ENCODE measurements at regions not wholly inside any gene's neighbourhood (a gene's known extent, or its start where the extent isn't known, plus 50 kb on each side); places are given as distances from the start of the nearest gene placed in this dataset.

DNA sequence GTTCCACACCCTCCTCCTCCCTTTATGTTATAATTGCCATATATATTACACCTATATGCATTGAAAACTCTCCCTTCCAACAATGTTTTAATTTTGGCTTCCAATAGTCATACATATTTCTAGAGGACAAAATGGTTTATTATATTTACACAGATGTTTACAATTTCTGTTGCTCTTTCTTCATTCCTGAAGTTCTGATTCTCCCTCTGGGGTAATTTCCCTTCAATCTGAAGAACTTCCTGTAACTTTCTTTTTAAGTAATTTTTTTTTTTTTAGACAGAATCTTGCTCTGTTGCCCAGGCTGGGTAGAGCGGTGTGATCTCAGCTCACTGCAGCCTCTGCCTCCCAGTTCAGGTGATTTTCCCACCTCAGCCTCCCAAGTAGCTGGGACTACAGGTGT, 173.0 kb upstream of the MAP1B start:
- no peak overlapping the region for H3K9ac ChIP-seq (ENCODE audit: low read length)
- no peak for DNase-seq (ENCODE audit: low read depth)
- H3K9me3 ChIP-seq (ENCODE audit: control insufficient read depth, low read length), result no peaks in the 10 kb centered on the region

DNA sequence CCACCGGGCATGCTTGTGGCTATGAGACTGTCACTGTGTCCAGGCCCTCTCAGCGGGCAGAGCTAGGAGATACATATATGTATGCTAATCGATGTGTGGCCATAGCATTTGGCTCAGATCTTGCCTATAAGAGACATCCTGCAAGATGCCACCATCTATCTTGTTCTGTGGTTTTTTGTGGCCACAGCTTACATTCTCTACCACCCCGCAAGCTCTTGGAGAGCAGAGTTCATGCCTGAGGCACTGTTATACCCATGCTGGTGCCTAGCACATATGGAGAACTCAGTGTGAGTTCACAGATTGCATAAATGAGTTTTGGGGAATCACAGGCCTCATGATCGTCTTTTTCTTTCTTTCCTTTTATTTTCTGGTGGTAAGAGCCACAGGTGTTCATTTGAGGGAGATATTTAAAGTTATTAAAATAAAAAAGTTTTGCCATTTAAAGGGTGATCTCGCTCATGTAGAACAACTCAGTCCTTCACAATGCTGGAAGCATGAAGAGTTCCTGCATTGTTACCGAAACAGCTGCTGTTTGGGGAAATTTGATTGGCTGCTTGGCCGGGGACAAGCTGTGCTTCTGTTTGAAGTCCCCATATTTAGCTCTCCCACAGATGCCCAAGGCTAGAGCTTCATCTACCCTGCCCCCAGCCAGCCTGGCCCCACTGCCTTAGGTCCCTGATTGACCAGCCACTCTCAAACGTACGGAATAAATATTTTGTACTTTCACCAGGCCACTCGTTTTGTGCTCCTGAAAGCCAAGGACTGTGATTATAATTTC, 169.2 kb upstream of the MAP1B start:
- Histone ChIP-seq H3K9me3 (ENCODE audit: control insufficient read depth, low read length) (peaks cover 7% of the 10 kb centered on the region), H3K36me3 (ENCODE audit: control insufficient read depth, insufficient read depth, low read length, severe bottlenecking) (no peaks in the 10 kb centered on the region), H3K4me1 (ENCODE audit: control insufficient read depth, insufficient read depth, low read length) (peaks cover 22% of the 10 kb centered on the region), H3K9ac (ENCODE audit: low read length) (no peak overlapping the region), H3K27me3 (replicated peaks; ENCODE audit: control insufficient read depth, insufficient read depth, low read length) (peaks cover 8% of the 10 kb centered on the region), H3K4me3 (ENCODE audit: low read length) (no peak overlapping the region)
- no peak for DNase-seq (ENCODE audit: low read depth)

More for the DNA sequence above, 173.0 kb upstream of the MAP1B start:
- Histone ChIP-seq H3K27me3 (replicated peaks; ENCODE audit: control insufficient read depth, insufficient read depth, low read length) (peaks cover 8% of the 10 kb centered on the region), H3K4me1 (ENCODE audit: control insufficient read depth, insufficient read depth, low read length) (peaks cover 25% of the 10 kb centered on the region), H3K36me3 (ENCODE audit: control insufficient read depth, insufficient read depth, low read length, severe bottlenecking) (no peaks in the 10 kb centered on the region), H3K4me3 (ENCODE audit: low read length) (no peak overlapping the region)

DNA sequence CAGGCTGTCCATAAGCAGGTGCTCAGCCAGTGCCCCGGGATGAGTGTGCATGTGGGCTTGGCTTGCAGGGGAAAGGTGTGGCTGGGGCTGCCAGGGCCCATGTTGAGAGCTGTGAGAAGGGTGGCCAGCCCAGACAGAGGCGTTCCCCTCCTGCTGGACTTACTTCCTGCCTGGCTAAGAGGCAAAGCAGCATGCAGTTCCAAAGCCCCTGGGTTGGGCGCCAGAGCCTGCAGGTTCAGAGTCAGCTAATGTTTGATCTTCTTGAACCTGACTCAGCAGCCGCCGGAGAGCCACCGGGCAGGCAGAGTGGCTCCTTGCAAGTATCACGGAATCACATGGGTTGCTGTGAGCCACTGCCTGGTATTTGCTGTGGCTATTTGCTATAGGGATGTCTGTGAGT, 168.4 kb upstream of the MAP1B start:
- no peak overlapping the region for H3K4me3 ChIP-seq (ENCODE audit: low read length)
- H3K9me3 ChIP-seq (ENCODE audit: control insufficient read depth, low read length), result peaks cover 7% of the 10 kb centered on the region
- H3K27me3 ChIP-seq (replicated peaks; ENCODE audit: control insufficient read depth, insufficient read depth, low read length), result peaks cover 16% of the 10 kb centered on the region
- H3K36me3 ChIP-seq (ENCODE audit: control insufficient read depth, insufficient read depth, low read length, severe bottlenecking), result no peaks in the 10 kb centered on the region
- no peak overlapping the region for H3K9ac ChIP-seq (ENCODE audit: low read length)
- no peak for DNase-seq (ENCODE audit: low read depth)
- H3K4me1 ChIP-seq (ENCODE audit: control insufficient read depth, insufficient read depth, low read length), result peaks cover 14% of the 10 kb centered on the region

DNA sequence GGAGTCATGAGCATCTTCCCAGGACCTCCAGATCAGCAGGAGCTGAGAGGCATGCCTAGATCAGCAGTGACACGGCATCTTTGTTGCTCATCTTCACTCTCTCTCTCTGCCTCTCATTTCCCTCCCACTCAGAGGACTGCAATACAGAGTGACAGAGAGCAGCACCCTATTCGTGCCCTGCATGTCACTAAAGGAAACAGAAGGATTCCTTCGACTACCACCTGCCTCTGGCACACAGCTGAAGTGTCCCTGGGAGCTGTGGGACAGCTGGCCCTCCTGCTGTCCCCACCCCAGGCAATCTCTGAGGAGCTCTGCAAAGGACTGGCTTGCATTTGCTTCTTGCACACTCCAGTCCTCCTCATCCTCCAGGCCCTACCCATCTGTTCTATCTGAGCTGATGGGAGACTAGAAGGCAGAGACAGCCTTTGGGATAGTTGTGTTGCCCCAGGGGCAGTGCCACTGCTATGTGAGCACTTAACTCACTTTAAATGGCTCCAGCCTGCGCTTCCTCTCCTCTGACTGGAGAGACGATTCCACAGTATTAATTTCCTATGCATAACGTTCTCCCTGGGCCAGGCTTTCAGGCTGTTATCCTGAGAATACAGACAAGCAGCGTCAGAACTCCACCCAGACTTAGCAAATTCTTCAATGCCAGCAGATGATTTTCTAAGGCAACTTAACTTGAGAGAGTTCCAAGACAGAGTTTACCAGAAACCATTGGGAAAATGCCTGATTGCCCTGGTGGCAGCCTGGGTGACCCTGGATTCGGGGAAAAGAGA, 167.6 kb upstream of the MAP1B start:
- no peak for DNase-seq (ENCODE audit: low read depth)
- Histone ChIP-seq H3K9ac (ENCODE audit: low read length) (no peak overlapping the region), H3K27me3 (replicated peaks; ENCODE audit: control insufficient read depth, insufficient read depth, low read length) (peaks cover 23% of the 10 kb centered on the region), H3K36me3 (ENCODE audit: control insufficient read depth, insufficient read depth, low read length, severe bottlenecking) (no peaks in the 10 kb centered on the region), H3K9me3 (ENCODE audit: control insufficient read depth, low read length) (peaks cover 7% of the 10 kb centered on the region), H3K4me3 (ENCODE audit: low read length) (no peak overlapping the region), H3K4me1 (ENCODE audit: control insufficient read depth, insufficient read depth, low read length) (peaks cover 11% of the 10 kb centered on the region)

DNA sequence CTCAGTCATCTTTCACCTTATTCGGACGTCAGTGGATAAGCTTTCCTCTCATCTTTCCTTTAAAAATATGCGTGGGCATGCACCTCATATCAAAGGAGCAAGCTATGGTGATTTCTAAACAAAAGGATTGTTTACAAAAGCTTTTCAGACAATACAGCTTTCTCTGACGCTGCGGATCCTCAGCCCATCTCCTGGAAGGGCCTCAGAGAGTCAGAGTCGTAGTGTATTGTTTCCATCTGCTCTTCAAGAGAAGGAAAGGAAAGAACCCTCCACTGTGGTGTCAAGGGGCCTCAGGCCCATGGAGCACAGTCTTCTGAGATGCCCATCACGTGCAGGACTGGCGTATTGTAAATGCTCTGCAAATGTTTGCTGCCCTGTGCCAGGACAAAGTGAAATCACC, 163.4 kb upstream of the MAP1B start:
- Histone ChIP-seq H3K9me3 (ENCODE audit: control insufficient read depth, low read length) (peaks cover 27% of the 10 kb centered on the region), H3K36me3 (ENCODE audit: control insufficient read depth, insufficient read depth, low read length, severe bottlenecking) (no peaks in the 10 kb centered on the region), H3K4me1 (ENCODE audit: control insufficient read depth, insufficient read depth, low read length) (peaks cover 11% of the 10 kb centered on the region), H3K27me3 (replicated peaks; ENCODE audit: control insufficient read depth, insufficient read depth, low read length) (peaks cover 25% of the 10 kb centered on the region), H3K9ac (ENCODE audit: low read length) (no peak overlapping the region), H3K4me3 (ENCODE audit: low read length) (no peak overlapping the region)
- DNase-seq (ENCODE audit: low read depth), result no peak

DNA sequence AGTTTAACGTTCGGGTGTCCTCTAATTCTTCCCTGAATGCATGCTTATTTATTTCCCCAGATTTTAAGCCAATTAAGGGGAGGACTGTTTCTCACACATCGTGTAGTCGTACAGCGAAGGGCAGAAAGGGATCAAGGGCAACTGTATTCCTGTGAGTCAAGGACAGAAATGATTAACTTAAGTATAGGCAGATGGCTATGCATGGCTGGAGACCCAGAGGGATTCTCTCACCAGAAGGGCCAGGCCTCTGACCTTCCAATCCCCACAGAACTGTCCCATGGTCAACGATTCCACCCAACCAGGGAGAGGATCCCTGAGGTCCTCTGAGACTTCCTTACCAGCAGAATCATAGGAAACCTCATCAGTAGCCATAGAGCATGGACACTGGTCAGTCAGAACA, 161.8 kb upstream of the MAP1B start:
- H3K4me3 ChIP-seq (ENCODE audit: low read length), result no peak overlapping the region
- peaks cover under 1% of the 10 kb centered on the region for H3K4me1 ChIP-seq (ENCODE audit: control insufficient read depth, insufficient read depth, low read length)
- H3K36me3 ChIP-seq (ENCODE audit: control insufficient read depth, insufficient read depth, low read length, severe bottlenecking), result no peaks in the 10 kb centered on the region
- no peak overlapping the region for H3K9ac ChIP-seq (ENCODE audit: low read length)
- DNase-seq (ENCODE audit: low read depth), result no peak
- peaks cover 33% of the 10 kb centered on the region for H3K9me3 ChIP-seq (ENCODE audit: control insufficient read depth, low read length)
- peaks cover 22% of the 10 kb centered on the region for H3K27me3 ChIP-seq (replicated peaks; ENCODE audit: control insufficient read depth, insufficient read depth, low read length)

DNA sequence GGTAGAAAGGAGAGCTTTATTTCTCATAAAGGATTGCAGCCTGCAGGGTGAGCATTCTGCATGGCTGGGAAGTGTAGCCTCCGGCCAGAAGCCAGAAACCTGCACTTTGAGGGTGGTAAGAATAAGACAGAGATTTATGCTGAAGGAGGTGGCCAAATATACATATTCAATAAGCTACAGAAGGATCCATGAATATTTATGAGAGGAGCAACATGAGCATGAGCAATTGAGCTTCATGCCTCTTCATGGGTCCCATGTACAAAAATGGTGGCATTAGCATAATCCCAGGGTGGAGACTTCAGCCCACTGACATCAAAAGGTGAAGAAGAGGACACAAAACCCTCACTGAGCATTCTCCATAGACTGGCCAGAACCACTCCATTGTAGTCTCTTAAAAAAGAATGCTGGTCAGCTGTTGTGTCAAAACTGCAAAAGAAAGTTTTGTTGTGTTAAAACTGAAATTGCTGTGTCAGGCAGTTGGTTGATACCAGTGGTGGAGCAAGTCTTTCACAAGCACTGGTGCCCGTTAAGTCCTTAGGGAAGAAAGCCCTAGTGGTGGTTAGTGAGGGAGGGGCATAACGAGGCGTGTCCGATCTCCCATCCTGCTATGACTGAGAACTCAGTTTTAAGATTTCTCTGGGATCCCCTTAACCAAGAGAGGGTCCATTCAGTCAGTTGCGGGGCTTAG, 160.8 kb upstream of the MAP1B start:
- Histone ChIP-seq H3K9ac (ENCODE audit: low read length) (no peak overlapping the region), H3K4me1 (ENCODE audit: control insufficient read depth, insufficient read depth, low read length) (no peaks in the 10 kb centered on the region), H3K36me3 (ENCODE audit: control insufficient read depth, insufficient read depth, low read length, severe bottlenecking) (no peaks in the 10 kb centered on the region), H3K9me3 (ENCODE audit: control insufficient read depth, low read length) (peaks cover 33% of the 10 kb centered on the region), H3K27me3 (replicated peaks; ENCODE audit: control insufficient read depth, insufficient read depth, low read length) (peaks cover 22% of the 10 kb centered on the region), H3K4me3 (ENCODE audit: low read length) (no peak overlapping the region)
- no peak for DNase-seq (ENCODE audit: low read depth)

DNA sequence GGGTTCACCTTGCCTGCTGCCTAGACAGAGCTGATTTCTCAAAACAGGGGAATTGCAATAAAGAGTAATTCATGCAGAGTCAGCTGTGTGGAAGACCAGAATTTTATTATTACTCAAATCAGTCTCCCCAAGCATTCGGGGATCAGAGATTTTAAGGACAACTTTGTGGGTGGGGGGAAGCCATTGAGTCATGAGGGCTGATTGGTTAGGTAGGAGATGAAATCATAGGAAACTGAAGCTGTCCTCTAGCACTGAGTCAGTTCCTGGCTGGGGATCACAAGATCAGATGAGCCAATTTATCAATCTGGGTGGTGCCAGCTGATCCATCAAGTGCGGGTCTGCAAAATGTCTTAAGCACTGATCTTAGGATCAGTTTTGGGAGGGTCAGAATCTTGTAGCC, 159.1 kb upstream of the MAP1B start:
- no peak overlapping the region for H3K4me3 ChIP-seq (ENCODE audit: low read length)
- no peak overlapping the region for H3K9ac ChIP-seq (ENCODE audit: low read length)
- H3K9me3 ChIP-seq (ENCODE audit: control insufficient read depth, low read length), result peaks cover 26% of the 10 kb centered on the region
- H3K27me3 ChIP-seq (replicated peaks; ENCODE audit: control insufficient read depth, insufficient read depth, low read length), result peaks cover 26% of the 10 kb centered on the region
- DNase-seq (ENCODE audit: low read depth), result no peak
- H3K36me3 ChIP-seq (ENCODE audit: control insufficient read depth, insufficient read depth, low read length, severe bottlenecking), result no peaks in the 10 kb centered on the region
- H3K4me1 ChIP-seq (ENCODE audit: control insufficient read depth, insufficient read depth, low read length), result no peaks in the 10 kb centered on the region

DNA sequence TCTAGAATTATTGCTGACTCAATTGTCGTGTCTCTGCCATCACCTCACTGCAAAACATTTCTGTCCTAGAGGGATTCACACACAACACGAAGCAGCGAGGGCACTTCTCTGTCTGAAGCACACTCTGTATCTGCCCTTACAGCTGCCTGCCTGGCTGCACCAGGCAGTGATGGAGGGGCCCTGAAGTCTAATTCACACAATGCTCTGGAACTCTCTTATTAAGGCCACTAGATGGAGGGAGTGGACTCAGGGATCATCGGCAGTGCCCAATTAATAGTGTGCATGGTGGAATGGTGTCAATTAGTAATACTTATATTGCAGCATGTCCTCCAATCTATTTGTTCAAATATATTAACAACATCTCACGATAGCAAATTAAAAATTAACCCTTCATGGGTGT, 157.5 kb upstream of the MAP1B start:
- H3K9me3 ChIP-seq (ENCODE audit: control insufficient read depth, low read length), result peaks cover 26% of the 10 kb centered on the region
- no peak overlapping the region for H3K4me3 ChIP-seq (ENCODE audit: low read length)
- peaks cover 24% of the 10 kb centered on the region for H3K27me3 ChIP-seq (replicated peaks; ENCODE audit: control insufficient read depth, insufficient read depth, low read length)
- no peaks in the 10 kb centered on the region for H3K4me1 ChIP-seq (ENCODE audit: control insufficient read depth, insufficient read depth, low read length)
- no peak for DNase-seq (ENCODE audit: low read depth)
- no peak overlapping the region for H3K9ac ChIP-seq (ENCODE audit: low read length)
- no peaks in the 10 kb centered on the region for H3K36me3 ChIP-seq (ENCODE audit: control insufficient read depth, insufficient read depth, low read length, severe bottlenecking)

DNA sequence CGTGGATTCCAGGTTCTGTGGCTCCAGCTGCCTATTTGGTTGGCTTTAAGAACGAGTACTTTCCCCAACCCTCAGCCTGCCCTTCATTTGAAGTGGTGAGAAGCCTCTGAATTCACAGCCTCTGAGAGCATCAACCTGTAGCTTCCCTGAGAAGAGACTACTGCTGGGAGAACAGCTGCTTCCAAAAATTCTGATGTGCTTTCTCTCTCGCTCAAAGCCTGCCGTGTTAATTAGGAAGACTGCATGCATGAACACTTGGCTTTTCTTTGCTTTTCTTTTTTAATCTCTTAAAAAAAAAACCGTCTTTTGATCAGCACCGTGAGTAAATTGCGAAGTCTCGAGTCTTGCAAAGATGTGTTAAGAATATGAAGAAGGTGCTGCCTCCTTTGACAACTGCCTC, 153.4 kb upstream of the MAP1B start:
- H3K9ac ChIP-seq (ENCODE audit: low read length), result no peak overlapping the region
- H3K4me3 ChIP-seq (ENCODE audit: low read length), result no peak overlapping the region
- DNase-seq (ENCODE audit: low read depth), result no peak
- H3K9me3 ChIP-seq (ENCODE audit: control insufficient read depth, low read length), result peaks cover 6% of the 10 kb centered on the region
- H3K4me1 ChIP-seq (ENCODE audit: control insufficient read depth, insufficient read depth, low read length), result no peaks in the 10 kb centered on the region
- no peaks in the 10 kb centered on the region for H3K36me3 ChIP-seq (ENCODE audit: control insufficient read depth, insufficient read depth, low read length, severe bottlenecking)
- peaks cover 22% of the 10 kb centered on the region for H3K27me3 ChIP-seq (replicated peaks; ENCODE audit: control insufficient read depth, insufficient read depth, low read length)

DNA sequence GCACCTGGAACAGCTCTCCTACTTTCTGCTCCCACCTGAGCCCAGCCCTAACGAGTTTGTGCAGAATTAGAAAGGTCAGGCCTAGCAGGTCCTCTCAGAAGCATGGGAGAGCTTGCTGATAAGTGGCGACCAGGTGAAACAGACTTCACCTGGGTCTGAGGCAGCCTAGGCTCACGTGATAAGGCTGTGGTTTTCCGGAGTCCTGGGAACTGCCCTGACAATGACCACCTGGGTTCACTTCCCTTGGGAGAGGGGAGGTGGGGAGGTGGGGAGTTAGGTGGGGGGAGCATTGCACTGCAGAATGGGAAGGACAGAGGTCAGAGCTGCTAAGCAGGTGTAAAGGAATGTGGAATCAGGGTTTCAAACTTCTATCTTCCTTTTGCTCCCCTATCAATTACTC, 152.9 kb upstream of the MAP1B start:
- Histone ChIP-seq H3K36me3 (ENCODE audit: control insufficient read depth, insufficient read depth, low read length, severe bottlenecking) (no peaks in the 10 kb centered on the region), H3K27me3 (replicated peaks; ENCODE audit: control insufficient read depth, insufficient read depth, low read length) (peaks cover 22% of the 10 kb centered on the region), H3K4me1 (ENCODE audit: control insufficient read depth, insufficient read depth, low read length) (no peaks in the 10 kb centered on the region), H3K4me3 (ENCODE audit: low read length) (no peak overlapping the region), H3K9me3 (ENCODE audit: control insufficient read depth, low read length) (peaks cover under 1% of the 10 kb centered on the region), H3K9ac (ENCODE audit: low read length) (no peak overlapping the region)
- DNase-seq (ENCODE audit: low read depth), result no peak
